Parathyroid adenoma (tissue), 2 donors: ENCODE measurements at regions not wholly inside any gene's neighbourhood (a gene's known extent, or its start where the extent isn't known, plus 50 kb on each side); places are given as distances from the start of the nearest gene placed in this dataset.

ENCODE experiments used
- H2AFZ ChIP-seq: fragments of 300-600 bp; sonication (generic); one replicate; pipeline ENCODE4 v1.7.0; 2017; ENCODE audit warnings: antibody characterized with exemption, mild to moderate bottlenecking
- H3K27ac ChIP-seq: fragments of 300-600 bp; sonication (generic); one replicate; pipeline ENCODE4 v1.7.0; 2017
- H3K27me3 ChIP-seq: fragments of 300-600 bp; sonication (generic); one replicate; pipeline ENCODE4 v1.7.0; 2017; ENCODE audit warnings: low read length; ENCODE audit not compliant: control insufficient read depth, insufficient read depth
- H3K36me3 ChIP-seq: fragments of 300-600 bp; sonication (generic); one replicate; pipeline ENCODE4 v1.7.0; 2017; ENCODE audit warnings: low read length; ENCODE audit not compliant: control insufficient read depth, insufficient read depth
- H3K4me1 ChIP-seq: fragments of 300-600 bp; sonication (generic); one replicate; pipeline ENCODE4 v1.7.0; 2017; ENCODE audit warnings: control low read depth
- H3K4me2 ChIP-seq: fragments of 300-600 bp; sonication (generic); one replicate; pipeline ENCODE4 v1.7.0; 2017; ENCODE audit warnings: low read length
- H3K4me3 ChIP-seq: fragments of 300-600 bp; sonication (generic); one replicate; pipeline ENCODE4 v1.7.0; 2017; ENCODE audit warnings: low read depth, low read length
- H3K79me2 ChIP-seq: fragments of 300-600 bp; sonication (generic); one replicate; pipeline ENCODE4 v1.7.0; 2017; ENCODE audit warnings: control low read depth
- H3K9ac ChIP-seq: fragments of 300-600 bp; sonication (generic); one replicate; pipeline ENCODE4 v1.7.0; 2017; ENCODE audit warnings: mild to moderate bottlenecking
- H3K9me3 ChIP-seq: fragments of 300-600 bp; sonication (generic); one replicate; pipeline ENCODE4 v1.7.0; 2017; ENCODE audit warnings: low read length; ENCODE audit not compliant: control insufficient read depth
- TF ChIP-seq, protein P1 (sequence below): fragments of 300-600 bp; sonication (generic); IDR thresholded peaks from one replicate; pipeline ENCODE4 v1.7.0; 2017; ENCODE audit warnings: antibody characterized with exemption, mild to moderate bottlenecking
- donor health status: primary hyperparathyroidism.

DNA sequence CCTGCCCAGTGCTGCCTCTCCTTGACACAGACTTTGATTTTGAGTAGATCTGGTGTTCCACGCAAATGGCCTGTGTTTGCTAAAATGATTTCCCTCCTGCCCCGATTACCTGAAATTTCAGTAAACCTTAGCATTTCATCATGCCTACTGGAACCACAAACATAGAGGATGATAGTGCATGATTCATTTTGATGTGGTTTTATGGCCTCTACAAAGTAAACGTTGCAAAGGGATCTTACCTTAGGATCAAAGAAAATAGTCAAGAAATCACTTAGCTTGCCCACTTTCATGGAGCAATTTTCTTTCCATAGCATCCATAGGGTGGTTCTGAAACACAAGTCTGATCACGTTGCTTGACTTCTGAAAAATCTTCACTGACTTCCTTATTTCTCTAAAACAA is 524.6 kb upstream of the ATP11B start:
- H3K27me3 ChIP-seq: no peaks in the 10 kb centered on the region

DNA sequence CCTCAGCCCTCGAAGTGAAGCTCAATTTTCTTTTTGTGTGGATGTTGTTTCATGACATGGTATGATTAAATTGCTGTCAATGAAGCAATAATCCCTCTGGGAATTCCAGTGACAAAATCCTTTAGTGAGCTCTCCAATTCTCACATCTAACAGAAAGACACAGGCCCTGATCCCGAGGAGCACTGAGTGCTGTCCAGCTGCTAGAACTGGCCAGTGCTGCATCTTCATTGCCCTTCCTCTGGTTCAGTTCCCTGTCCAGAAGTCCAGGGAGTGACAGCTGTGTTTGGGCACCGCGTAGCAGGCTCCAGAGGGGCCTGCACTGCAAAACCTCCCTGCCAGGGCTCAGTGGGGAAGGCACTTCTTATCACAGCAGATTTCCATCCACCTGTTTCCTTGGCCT is 516.8 kb upstream of the ATP11B start:
- Histone ChIP-seq H3K79me2 (no peaks in the 10 kb centered on the region), H3K36me3 (no peaks in the 10 kb centered on the region), H2AFZ (no peak overlapping the region), H3K27ac (no peak overlapping the region), H3K27me3 (no peaks in the 10 kb centered on the region), H3K9ac (no peak overlapping the region), H3K4me1 (no peaks in the 10 kb centered on the region), H3K4me2 (no peak overlapping the region), H3K4me3 (no peak overlapping the region), H3K9me3 (no peaks in the 10 kb centered on the region)
- TF ChIP-seq, protein P1, sequence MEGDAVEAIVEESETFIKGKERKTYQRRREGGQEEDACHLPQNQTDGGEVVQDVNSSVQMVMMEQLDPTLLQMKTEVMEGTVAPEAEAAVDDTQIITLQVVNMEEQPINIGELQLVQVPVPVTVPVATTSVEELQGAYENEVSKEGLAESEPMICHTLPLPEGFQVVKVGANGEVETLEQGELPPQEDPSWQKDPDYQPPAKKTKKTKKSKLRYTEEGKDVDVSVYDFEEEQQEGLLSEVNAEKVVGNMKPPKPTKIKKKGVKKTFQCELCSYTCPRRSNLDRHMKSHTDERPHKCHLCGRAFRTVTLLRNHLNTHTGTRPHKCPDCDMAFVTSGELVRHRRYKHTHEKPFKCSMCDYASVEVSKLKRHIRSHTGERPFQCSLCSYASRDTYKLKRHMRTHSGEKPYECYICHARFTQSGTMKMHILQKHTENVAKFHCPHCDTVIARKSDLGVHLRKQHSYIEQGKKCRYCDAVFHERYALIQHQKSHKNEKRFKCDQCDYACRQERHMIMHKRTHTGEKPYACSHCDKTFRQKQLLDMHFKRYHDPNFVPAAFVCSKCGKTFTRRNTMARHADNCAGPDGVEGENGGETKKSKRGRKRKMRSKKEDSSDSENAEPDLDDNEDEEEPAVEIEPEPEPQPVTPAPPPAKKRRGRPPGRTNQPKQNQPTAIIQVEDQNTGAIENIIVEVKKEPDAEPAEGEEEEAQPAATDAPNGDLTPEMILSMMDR: no peak

More for the DNA sequence above, 524.6 kb upstream of the ATP11B start:
- H3K4me2 ChIP-seq: no peak overlapping the region
- H3K4me1 ChIP-seq: no peaks in the 10 kb centered on the region
- H3K4me3 ChIP-seq: no peak overlapping the region
- H2AFZ ChIP-seq: no peak overlapping the region
- TF ChIP-seq, protein P1: no peak
- no peak overlapping the region for H3K27ac ChIP-seq
- H3K9ac ChIP-seq: no peak overlapping the region
- H3K36me3 ChIP-seq: no peaks in the 10 kb centered on the region
- no peaks in the 10 kb centered on the region for H3K9me3 ChIP-seq
- no peaks in the 10 kb centered on the region for H3K79me2 ChIP-seq

DNA sequence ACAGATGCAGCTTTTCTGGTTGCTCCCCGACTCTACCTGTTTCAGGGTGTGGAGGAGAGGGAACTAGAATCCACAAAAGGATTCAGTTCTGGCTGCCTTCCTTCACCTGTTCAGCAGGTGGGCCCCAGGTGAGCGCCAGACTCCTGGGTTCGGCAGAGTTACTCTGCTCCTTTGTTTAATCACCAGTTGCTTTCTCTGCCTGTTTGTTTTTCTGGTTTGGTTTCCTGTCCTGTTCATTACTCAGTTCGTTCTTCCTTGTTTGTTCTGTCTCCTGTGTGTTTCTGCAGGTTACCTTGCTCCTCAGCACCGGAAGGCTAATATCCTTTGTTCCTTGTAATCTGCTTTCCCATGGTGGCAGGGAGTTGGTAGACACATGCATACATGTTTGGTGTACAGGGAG is 508.5 kb upstream of the ATP11B start:
- Histone ChIP-seq H3K9me3 (no peaks in the 10 kb centered on the region), H3K9ac (no peak overlapping the region), H3K27ac (no peak overlapping the region), H3K79me2 (no peaks in the 10 kb centered on the region), H3K4me2 (no peak overlapping the region), H3K27me3 (no peaks in the 10 kb centered on the region), H3K4me3 (no peak overlapping the region), H3K36me3 (no peaks in the 10 kb centered on the region), H2AFZ (no peak overlapping the region), H3K4me1 (no peaks in the 10 kb centered on the region)
- TF ChIP-seq, protein P1: no peak

DNA sequence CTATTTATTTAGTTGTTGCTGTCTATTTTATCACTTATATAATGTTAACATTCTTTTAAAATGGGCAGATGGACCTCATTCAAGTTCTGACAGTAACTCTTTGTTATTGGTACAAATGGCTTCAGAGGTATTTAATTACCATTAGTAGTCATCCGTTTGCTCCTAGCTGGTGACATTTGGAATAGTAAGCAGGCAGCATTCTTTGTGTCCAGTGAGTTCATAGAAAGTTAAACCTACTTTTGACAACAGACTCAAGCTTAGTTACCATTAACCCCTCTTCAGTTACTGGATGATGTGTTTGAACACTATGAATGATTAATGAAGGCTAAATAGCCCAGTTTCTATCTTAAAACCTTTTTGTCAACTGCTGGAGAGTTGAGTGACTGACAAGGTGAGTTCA is 500.7 kb upstream of the ATP11B start:
- Histone ChIP-seq H3K9ac (no peak overlapping the region), H3K4me1 (no peaks in the 10 kb centered on the region), H3K79me2 (no peaks in the 10 kb centered on the region), H3K9me3 (no peaks in the 10 kb centered on the region), H3K4me3 (no peak overlapping the region), H3K27ac (no peak overlapping the region), H3K36me3 (no peaks in the 10 kb centered on the region), H3K27me3 (no peaks in the 10 kb centered on the region), H2AFZ (no peak overlapping the region), H3K4me2 (no peak overlapping the region)
- TF ChIP-seq, protein P1: no peak

DNA sequence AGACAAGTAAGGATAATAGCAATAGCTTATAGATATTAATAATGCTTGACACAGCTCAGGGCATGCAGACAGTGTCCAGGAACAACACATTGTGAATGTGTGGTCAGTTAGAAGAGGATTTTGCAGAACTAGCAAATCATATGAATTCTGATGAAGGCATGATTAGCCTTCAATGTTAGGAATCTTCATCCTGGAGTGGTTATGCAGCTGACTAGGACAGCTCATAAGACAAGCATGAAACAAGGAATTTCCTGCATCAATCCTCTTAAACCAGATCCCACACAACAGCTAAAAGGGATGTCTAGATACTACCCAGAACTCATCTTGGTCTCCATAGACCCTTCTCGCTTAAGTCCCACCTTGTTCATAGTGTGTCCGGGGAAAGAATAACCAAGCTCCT is 499.0 kb upstream of the ATP11B start:
- TF ChIP-seq, protein P1: no peak
- H2AFZ ChIP-seq: no peak overlapping the region
- H3K4me1 ChIP-seq: no peaks in the 10 kb centered on the region
- H3K4me2 ChIP-seq: no peak overlapping the region
- H3K27ac ChIP-seq: no peak overlapping the region
- no peaks in the 10 kb centered on the region for H3K27me3 ChIP-seq
- no peak overlapping the region for H3K9ac ChIP-seq
- H3K79me2 ChIP-seq: no peaks in the 10 kb centered on the region
- no peak overlapping the region for H3K4me3 ChIP-seq
- H3K9me3 ChIP-seq: no peaks in the 10 kb centered on the region
- H3K36me3 ChIP-seq: no peaks in the 10 kb centered on the region
